HG03103 (cell line): ENCODE measurements at regions not wholly inside any gene's neighbourhood (a gene's known extent, or its start where the extent isn't known, plus 50 kb on each side); places are given as distances from the start of the nearest gene placed in this dataset.

Source experiments
- ATAC-seq: cut with Tn5 transposase; IDR thresholded peaks from one replicate; pipeline ENCODE4 v1.9.1; 2021; ENCODE audit warnings: low read depth; ENCODE audit not compliant: unreplicated experiment

DNA sequence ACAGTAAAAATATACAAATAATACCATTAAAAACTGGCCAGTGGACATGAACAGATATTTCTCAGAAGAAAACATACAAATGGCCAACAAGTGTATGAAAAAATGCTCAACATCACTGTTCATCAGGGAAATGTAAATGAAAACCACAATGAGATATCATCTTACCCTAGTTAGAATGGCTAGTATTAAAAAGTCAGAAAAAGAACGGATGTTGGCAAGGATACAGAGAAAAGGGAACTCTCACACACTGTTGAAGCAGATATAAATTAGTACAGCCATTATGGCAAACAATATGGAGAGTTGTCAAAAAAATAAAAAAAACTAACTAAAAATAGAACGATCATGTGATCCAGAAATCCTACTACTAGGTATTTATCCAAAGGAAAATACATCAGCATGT, 222.7 kb upstream of the NAALADL2 start:
- ATAC-seq, result no peak

DNA sequence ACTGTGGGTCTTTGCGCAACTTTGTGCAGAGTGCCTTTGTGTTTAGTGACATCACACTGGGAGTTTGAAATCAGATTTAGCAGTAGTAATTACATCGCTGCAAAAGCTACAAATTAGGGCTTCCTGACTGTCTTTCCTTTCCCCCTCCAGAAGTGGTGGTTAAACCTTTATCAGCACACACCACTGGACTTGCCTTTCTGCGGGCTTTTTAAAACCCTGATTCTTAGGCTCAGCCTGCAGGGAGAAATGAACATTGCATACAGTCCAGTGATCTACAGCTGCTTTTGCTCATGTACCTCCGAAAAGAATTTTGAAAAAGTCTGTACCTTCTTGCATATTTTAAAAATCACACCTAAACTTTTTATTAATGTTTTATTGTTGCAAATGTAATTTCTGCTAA, 219.7 kb upstream of the NAALADL2 start:
- no peak for ATAC-seq

DNA sequence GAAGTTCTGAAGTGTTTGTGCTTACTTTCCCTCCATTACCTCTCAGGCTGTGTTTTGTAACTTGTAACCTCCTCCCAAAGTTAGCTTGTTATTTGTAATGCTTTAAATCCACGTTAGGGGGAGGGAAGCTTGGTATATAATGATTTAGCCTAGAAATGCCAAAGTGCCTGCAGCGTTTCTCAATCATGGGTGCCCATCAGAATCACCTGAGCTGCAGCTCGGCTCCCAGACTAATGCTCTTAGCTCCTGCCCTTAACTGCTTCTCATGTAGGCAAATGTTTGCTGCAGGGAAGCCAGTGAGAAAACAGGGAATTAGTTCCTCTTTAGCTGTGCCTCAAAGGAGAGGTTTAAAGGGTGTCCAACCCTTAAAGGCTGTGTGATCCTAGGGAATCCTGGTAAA, 219.2 kb upstream of the NAALADL2 start:
- ATAC-seq, result no peak

- ATAC-seq, result no peak
Measured at GRCh38 chr3:174640932-174641331, 218.2 kb upstream of the NAALADL2 start.

DNA sequence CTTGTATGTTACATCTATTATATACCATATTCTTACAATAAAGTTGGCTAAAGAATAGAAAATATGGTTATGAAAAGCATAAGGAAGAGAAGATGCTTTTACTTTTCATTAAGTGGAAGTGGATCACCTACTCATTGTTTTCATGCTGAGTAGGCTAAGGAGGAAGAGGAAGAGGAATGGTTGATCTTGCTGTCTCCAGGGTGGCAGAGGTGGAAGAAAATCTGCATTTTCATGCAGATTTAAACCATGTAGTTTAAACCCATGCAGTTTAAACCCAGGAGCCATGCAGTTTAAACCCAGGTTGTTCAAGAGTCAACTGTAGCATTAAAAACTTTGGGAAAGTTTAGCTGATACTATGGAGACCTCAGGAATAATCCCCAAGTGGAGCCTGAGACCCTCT, 214.8 kb upstream of the NAALADL2 start:
- no peak for ATAC-seq

DNA sequence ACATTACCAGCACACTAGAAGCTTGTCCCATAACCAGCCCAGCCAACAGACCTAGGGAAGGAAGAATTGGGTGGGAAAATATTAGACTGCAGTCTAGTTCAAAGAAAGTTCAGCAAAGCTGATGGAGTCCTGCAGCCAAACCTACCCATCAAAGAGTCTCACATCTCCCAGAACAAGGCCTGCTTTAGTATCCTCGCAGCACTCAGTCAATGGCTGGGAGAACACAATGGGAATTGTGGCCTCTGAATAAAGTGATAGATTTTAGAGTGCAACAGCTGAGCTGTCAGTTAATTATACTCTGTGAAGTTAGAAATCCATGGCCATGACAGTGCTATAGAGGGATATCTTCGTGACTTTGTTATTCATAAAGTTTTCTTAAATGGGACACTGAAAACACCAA, 207.2 kb upstream of the NAALADL2 start:
- ATAC-seq, result no peak

- ATAC-seq, result no peak
Measured at GRCh38 chr3:174659511-174659910, 199.6 kb upstream of the NAALADL2 start.

GRCh38 chr3:174662653-174663052, 196.5 kb upstream of the NAALADL2 start:
- ATAC-seq, result no peak

GRCh38 chr3:174667386-174667785, 191.7 kb upstream of the NAALADL2 start:
- no peak for ATAC-seq

GRCh38 chr3:174675406-174675805, 183.7 kb upstream of the NAALADL2 start:
- ATAC-seq, result no peak

DNA sequence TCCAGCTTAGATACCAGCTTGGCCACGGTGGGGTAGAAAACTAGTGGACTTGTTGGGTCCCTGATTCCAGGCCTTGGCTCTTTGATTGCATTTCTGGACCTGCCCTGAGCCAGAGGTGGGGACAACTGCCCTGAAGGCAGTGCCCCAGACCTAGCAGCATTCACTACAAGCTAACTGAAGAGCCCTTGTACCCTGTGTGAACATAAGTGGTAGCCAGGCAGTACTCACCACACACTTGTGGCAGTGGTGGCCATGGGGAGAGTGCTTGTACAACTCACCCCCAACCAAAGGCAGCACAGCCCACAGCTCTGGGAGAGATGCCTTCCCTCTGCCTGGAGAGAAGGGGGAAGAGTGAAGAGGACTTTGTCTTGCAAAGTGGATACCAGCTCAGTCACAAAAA, 177.3 kb upstream of the NAALADL2 start:
- ATAC-seq, result no peak

DNA sequence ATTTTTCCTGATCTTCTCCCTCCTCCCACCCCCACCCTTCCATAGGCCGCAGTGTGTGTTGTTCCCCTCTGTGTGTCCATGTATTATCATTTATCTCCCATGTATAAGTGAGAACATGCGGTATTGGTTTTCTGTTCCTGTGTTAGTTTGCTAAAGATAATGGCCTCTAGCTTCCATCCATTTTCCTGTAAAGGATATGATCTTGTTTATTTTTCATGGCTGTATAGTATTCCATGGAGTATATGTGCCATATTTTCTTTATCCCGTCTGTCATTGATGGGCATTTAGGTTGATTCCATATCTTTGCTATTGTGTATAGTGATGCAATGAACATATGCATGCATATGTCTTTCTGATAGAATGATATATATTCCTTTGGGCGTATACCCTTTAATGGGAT, 173.3 kb upstream of the NAALADL2 start:
- ATAC-seq, result no peak

DNA sequence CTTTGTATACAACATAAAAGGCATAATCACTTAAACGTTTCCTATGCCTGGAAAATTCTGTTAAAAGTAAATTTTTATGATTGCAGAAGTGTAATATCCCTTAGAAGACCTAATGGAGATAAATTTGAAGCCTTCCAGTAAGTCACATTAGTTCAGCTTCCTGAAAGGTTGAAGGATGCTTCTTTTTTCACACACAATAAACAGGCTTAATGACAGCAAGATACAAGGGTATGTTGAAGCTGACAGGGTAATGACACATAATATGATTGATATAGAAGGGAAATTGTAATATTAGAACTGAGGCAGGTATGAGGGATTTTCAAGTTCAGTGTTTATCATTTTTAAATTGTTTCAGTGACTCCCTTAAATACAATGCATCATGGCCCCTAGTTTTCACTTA, 161.8 kb upstream of the NAALADL2 start:
- no peak for ATAC-seq

DNA sequence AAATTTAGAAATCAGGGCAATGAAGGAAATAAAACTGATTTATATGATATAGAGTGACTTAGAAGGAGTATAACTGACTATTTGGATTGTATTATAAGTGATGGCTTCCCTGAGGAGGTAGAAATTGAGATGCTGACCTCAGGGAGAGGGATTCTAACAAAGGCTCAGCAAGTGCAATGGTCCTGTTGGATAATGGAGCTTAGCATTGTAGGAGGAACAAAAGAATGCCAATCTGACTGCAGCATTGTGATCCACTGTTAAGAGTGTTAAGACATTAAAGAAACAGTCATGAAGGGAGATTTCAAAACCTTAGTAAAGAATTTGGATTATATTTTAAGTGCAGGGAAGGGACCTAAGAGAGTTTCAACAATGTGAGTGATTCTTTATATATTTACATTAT, 158.4 kb upstream of the NAALADL2 start:
- no peak for ATAC-seq

- ATAC-seq, result no peak
Measured at GRCh38 chr3:174710612-174711011, 148.5 kb upstream of the NAALADL2 start.

GRCh38 chr3:174715386-174715785, 143.7 kb upstream of the NAALADL2 start:
- ATAC-seq, result no peak

DNA sequence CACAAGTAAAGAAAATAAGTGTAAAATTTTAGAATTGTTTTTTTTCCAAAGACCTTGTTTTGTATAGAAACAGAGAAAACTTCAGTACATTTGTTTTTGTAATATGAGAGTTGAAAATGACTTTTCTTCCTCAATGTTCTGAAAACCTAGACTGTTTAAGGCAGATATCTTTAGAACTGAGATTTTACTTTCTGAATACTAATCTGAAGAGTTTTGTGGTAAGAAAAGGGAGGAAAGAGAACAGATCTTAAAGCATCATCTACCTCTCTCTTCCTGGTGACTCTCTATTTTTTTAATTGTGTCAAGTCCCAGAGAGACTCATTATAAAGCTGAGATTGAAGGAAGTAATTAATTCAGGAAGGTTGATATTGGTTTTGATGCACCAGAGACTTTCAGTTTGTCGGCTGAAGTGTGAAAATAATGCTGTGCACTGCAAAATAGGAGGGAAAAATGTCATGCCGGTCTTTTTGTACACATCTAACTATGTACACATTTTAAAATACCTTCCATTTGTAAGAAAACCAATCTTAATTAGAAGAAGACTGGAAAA, 142.1 kb upstream of the NAALADL2 start:
- ATAC-seq, result no peak

GRCh38 chr3:174720717-174721116, 138.4 kb upstream of the NAALADL2 start:
- ATAC-seq, result no peak

GRCh38 chr3:174725303-174725702, 133.8 kb upstream of the NAALADL2 start:
- no peak for ATAC-seq

DNA sequence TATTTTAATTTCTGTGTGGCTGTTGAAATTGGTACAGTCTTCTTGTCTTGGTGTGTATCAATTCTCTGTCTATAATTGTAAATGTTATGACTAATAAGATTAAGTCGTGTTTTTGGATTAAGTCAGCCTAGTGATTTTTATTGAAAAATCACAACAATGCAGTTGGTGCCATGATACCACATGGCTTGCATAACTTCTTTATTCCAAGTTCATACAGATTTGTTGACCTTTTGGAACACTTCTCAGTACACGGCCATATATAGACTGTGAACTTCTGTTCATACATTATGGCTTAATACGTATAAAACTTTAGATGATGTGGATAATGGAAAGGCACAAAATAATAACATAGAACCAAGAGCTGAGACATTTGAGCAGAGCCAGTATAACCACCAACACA, 121.2 kb upstream of the NAALADL2 start:
- no peak for ATAC-seq

DNA sequence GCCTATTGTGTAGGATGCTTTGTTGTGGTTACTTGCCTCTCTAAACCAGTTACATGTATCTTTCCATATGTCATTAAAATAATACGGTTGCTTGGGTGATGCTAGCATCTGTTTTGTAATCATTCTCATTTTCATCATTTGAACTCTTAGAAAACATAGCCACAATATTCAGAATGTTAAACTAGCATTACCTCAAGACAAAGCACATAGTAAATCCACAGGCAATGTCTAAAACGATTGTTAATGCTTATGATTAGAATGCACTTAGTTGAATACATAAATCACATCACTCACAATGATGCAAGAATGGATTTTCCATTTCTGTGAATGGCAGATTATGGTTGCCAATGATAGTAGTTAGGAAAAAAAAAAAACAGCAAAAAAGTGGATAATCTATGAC, 110.0 kb upstream of the NAALADL2 start:
- ATAC-seq, result no peak

DNA sequence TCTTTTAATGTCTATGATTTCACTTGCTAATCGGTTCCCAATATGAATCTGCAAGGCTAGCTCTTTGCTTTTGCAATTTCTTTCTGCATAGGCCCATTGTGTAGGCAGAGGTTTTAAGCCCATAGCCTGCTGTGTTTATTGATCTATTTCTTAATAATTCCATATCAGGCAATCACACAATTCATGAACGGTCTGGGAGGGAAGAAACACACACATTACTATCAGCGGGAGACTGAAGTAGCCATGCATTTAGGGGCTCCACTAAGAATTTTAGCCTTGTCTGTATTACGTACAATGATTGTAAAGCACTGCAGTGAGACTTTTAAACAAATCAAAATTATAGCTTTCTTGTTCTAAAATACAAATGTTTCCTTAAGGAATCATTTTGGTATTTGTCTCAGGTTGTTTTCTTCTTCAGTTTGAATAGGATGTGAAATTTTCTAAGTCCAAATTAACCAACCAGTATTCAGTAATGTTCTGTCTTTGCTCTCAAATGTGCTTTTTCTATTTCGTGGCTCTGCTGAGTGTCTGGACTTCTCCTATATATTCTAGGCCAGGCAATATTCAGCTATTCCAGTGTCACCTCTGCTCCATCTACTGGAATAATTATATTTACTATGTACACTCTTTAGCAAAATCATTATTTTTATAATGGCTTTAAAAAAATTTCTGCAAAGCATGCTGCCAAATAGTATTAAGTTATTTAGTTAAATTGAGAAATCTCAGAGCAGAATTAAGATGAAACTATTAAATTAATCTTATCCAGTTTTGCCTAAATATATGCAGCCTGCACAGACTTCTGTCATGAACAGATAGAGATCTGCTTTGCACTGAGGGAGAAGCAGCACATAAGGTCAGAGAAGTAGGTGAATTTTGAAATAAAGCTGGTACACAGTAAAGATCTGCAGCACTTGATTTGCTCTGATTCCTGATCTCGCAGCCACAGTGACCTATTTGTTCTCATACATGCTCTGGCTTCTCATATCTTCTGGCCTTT, 103.0 kb upstream of the NAALADL2 start:
- no peak for ATAC-seq
